Stimulated activated CD8-positive, alpha-beta memory T cell treated with anti-CD3 and anti-CD28 coated beads, Interleukin-2, amount 100 ng/mL, for 1 hour (primary cell): ENCODE measurements at regions not wholly inside any gene's neighbourhood (a gene's known extent, or its start where the extent isn't known, plus 50 kb on each side); places are given as distances from the start of the nearest gene placed in this dataset.

Source experiments
- DNase-seq, 2 donors: peaks; one replicate each; pipeline ENCODE4 v3.0.0-alpha.2; 2020; ENCODE audit warnings: low read depth in 2 of 2

- no peak for DNase-seq
Measured at GRCh38 chr12:12016284-12017100, 54.2 kb upstream of the BCL2L14 start.

- no peak for DNase-seq
Measured at GRCh38 chr12:12017135-12017581, 53.6 kb upstream of the BCL2L14 start.

- DNase-seq, result no peak
Measured at GRCh38 chr12:12017798-12018197, 52.9 kb upstream of the BCL2L14 start.

DNA sequence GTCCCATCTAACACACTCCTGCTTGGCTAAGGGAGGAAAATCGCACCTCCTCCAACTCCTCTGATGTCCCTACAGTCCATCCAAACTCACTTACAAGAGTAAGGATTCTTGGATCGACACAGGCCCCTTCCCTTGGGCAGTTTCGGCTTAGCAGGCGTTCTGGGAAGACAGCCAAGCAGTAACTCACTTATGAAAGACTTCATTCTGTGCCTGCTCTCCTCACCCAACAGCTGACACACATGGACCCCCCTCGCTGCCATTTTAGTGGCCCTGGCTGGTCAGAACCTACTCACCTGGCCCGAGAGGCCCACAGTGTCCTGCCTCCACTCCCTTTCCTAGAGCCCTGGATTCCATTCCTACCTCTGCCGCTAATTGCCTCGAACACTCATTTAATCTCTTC, 52.3 kb upstream of the BCL2L14 start:
- DNase-seq, result no peak

- DNase-seq, result no peak
Measured at GRCh38 chr12:12019881-12020280, 50.9 kb upstream of the BCL2L14 start.

DNA sequence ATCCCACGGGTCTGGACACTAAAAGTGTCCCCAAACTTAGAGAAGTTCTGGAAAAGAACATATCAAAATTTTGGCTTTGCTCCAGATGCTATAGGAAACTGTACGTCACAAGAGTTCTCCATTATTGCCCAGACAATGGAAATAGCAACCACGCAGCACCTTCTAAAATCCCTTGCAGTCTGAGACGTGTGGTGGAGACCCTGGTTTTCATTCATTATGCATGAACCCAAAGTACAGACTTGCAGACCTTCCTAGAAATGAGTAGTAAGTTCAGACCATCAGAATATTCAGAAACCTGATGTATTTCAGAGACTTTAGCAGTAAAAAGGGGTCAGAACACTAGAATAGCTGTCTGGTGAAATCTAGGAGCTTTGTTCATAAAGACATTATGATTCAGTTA, 50.0 kb upstream of the BCL2L14 start:
- DNase-seq, result no peak
